ENCODE measurements at regions not wholly inside any gene's neighbourhood (a gene's known extent, or its start where the extent isn't known, plus 50 kb on each side); places are given as distances from the start of the nearest gene placed in this dataset.
"Not testable (repeated sequence)": the region's sequence is repeated elsewhere in the genome, so short reads cannot be mapped to it uniquely, and the experiment has no call there.

DNA sequence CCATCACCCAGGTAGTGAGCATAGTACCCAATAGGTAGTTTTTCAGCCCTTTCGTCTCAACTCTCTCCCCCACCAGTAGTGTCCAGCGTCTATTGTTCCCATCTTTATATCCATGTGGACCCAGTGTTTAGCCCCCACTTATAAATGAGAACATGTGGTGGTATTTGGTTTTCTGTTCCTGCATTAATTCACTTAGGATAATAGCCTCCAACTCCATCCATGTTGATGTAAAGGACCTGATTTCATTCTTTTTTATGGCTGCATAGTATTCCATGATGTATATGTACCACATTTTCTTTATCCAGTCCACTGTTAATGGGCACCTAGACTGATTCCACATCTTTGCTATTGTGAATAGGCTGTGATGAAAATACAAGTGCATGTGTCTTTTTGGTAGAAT, 51.3 kb downstream of the NACA2 start:
- not testable (repeated sequence) for TF ChIP-seq EZH2 (IDR thresholded peaks at IDR 0.05; ENCODE audit: insufficient read depth, low read length)
- TF ChIP-seq, protein P1, sequence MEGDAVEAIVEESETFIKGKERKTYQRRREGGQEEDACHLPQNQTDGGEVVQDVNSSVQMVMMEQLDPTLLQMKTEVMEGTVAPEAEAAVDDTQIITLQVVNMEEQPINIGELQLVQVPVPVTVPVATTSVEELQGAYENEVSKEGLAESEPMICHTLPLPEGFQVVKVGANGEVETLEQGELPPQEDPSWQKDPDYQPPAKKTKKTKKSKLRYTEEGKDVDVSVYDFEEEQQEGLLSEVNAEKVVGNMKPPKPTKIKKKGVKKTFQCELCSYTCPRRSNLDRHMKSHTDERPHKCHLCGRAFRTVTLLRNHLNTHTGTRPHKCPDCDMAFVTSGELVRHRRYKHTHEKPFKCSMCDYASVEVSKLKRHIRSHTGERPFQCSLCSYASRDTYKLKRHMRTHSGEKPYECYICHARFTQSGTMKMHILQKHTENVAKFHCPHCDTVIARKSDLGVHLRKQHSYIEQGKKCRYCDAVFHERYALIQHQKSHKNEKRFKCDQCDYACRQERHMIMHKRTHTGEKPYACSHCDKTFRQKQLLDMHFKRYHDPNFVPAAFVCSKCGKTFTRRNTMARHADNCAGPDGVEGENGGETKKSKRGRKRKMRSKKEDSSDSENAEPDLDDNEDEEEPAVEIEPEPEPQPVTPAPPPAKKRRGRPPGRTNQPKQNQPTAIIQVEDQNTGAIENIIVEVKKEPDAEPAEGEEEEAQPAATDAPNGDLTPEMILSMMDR (IDR thresholded peaks at IDR 0.05; ENCODE audit: insufficient read depth, low read depth, low read length), result not testable (repeated sequence)

Measured in astrocyte (in vitro differentiated cells and primary cell).